HG02970 (cell line): ENCODE measurements at regions not wholly inside any gene's neighbourhood (a gene's known extent, or its start where the extent isn't known, plus 50 kb on each side); places are given as distances from the start of the nearest gene placed in this dataset.

ENCODE experiments used
- ATAC-seq: cut with Tn5 transposase; IDR thresholded peaks from one replicate; pipeline ENCODE4 v1.9.1; 2021; ENCODE audit warnings: mild to moderate bottlenecking, moderate library complexity, moderate number of reproducible peaks; ENCODE audit not compliant: unreplicated experiment, low FRiP score

DNA sequence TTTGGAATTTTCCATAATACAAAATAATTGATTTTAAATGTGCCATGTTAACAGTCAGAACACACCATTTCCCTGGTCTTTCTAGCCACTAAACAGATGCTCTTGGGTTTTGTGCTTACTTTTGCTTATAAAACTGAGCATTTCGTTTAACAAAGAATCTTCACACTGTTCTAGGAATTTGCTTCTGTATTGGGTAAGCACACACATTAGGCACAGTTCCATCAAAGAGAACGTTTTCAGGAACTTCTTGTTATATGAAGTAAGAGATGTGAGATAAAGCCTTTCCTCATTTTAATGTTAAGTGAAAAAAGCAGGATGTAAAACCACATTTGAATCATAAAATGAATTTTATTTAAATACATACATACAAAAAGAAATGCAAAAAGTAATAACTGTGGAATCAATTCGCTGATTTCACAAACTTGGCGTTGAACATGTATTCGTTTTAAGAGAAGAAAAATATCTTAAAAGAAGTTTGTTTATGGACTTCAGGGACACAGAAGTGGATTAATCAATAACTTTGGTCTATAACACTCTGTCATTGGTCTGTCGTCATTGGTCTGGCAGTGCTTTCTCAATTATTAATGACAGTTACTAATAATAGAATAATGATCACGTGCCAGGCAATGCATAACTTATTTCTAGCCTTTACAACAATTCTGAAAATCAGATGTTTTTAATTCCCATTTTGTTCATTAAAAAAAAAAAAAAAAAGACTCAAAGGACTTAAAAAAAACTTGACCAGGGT, 199.9 kb upstream of the PRDM1 start:
- no peak for ATAC-seq

DNA sequence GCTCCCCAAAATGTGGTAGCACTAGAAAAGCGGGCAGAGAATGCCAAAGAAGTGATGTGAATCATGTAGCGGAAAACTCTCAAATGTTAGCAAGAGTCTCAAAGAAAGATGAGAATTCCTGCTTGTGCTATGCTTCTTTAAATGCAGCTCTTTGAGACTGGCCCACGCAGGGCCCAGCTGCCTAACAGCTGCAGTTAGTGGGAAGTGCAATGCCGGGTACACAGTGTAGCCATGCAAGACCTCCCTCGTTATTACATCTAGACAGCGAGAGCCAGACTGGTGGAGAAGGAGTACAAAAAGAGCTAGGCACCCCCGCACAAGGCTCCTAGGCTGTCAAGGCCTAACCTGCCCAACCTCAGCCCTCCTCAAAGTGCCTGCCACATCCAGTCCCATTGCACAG, 201.7 kb upstream of the PRDM1 start:
- ATAC-seq: no peak

DNA sequence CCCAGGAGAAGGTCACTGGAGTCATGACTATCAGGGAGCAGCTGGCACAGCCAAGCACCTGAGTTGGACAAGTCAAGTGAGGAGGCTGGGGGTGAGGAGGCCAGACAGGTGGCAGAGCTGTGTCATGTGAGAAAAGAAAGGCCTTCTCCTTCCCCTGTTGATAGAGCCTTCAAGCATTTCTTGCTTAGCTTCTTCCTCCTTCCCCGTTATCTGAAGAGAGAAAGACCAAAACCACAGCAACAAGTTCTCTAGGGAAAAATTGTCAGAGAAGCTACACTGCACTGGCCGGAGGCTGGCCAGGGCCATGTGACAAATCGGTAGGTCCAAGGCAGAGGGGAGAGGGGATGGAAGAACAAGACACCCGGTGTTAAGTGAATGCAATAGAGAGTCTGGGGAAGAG, 202.1 kb upstream of the PRDM1 start:
- no peak for ATAC-seq

DNA sequence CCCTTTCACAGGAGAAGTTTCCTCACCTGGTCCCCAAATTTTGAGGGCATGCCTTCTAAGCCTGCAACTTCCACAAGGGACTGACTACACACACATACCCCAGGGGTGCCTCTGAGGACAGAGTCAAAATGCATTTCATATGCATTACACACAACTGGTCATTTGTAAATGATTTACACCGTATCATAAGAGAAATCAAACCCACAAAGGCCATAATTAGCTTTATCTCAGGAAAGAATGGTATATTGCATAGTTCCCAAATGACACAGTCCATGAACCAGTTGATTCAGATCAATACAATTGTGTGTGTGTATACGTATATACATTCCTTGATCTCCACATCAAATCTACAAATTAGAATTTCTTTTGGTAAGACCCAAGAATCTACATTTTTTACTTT, 203.3 kb upstream of the PRDM1 start:
- ATAC-seq: no peak

DNA sequence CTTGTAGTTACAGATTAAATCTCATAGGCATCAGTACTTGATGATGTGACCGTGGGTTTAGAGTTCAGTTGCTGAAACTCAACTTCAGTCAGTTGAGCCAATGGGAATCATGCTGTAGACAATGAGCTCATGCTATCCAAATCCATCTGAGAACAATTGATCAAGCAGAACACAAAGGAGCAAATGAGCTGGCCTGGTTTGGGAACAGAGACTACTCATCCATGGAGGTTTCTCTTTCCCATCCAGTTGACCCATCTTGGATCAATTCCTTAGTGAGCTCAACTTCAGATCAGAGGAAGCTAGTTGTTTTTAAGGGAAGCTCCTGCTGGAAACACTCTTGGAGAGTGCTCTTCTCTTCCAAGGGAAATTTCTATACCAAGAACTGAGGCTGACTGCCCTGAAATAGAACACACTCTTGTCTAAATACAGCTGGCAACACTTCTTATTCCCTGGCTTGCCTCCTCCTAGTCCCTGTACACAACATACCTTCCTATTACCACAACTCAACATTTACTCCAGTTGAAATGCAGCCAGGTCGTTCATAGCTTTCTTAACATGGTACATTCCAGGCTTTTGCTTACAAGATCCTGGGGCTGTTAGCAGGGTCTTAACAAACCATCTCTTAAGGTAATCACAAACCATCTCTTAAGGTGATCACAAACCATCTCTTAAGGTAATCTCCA, 203.9 kb upstream of the PRDM1 start:
- no peak for ATAC-seq

DNA sequence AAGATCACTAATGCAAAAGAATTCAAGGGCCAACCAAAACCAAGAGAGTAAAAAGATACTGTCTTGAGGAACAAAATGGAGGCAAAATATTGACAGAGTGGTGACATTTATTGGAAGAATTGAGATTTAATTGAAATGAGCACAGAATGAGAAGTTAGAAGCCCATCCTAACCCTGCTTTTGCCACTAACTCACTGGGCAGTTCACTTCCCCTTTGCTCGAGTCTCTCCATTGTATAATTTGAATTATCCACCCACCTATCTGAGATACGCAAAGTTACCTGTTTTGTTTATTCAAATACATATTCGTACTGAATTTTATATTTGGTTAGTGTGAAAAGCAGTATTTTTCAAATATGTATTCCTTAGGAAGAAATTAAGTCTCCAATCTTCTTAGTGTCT, 204.5 kb upstream of the PRDM1 start:
- ATAC-seq: no peak

DNA sequence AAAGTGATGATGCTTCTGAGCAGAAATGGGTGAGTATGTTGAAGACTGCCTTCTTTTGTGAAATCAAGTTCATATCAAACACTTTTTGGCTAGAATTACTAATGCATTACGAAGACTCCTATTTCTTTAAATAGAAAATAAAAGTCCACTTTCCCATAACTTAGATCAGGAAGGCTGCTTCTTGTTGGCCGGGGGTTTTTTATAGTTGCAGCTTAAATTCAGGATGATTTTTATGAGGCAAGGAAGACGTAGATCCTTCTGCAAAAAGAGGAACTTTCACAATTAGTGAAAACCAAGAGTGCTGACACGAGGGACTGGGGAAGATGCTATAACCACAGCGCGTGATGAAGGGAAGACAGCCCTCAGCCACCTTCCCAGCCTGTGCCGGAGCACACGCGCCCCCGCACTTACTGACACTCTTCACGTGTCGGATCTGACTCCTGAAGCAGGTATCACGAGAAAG, 206.1 kb upstream of the PRDM1 start:
- no peak for ATAC-seq

DNA sequence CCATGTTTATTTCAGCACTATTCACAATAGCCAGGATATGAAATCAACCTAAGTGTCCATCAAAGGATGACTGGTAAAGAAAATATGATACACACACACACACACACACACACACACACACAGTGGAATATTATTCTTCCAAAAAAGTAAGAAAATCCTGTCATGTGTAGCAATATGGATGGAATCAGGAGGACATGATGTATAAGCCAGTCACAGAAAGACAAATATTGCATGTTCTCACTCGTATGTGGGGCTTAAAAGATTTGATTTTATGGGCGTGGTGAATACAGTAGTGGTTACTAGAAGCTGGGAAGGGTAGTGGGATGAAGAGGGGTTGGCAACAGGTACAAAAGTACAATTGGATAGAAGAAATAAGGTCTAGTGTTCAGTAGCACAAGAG, 207.0 kb upstream of the PRDM1 start:
- no peak for ATAC-seq

DNA sequence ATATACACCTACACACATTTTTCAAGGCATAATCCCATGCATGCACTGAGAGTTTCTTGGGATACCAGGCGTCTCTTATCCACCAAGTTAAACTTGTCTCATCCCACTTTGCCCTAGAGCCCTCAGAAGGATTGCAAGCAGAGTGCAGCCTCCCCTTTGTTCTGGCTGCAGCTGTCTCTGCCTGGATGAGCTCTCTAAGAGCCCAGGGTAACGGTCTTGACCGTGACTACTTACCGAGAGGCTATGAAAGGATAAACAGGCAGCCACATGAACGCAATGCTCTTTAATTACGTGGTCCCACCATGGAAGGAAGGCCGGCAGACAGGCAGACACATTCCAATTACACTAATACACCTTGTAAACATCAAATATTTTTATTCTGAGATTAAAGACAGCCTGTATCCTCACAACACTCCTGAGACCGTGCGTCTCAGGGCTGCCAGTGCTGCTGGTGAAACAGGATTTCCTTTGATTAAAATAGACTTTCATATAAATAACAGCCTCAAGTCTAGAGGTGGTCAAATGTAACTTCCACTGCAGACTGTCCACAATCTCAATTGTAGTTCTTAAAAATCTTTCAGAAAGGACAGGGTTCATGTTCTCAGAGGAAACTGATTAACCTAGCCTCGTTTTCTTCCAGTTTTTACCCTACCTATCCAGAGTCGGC, 210.0 kb upstream of the PRDM1 start:
- no peak for ATAC-seq

DNA sequence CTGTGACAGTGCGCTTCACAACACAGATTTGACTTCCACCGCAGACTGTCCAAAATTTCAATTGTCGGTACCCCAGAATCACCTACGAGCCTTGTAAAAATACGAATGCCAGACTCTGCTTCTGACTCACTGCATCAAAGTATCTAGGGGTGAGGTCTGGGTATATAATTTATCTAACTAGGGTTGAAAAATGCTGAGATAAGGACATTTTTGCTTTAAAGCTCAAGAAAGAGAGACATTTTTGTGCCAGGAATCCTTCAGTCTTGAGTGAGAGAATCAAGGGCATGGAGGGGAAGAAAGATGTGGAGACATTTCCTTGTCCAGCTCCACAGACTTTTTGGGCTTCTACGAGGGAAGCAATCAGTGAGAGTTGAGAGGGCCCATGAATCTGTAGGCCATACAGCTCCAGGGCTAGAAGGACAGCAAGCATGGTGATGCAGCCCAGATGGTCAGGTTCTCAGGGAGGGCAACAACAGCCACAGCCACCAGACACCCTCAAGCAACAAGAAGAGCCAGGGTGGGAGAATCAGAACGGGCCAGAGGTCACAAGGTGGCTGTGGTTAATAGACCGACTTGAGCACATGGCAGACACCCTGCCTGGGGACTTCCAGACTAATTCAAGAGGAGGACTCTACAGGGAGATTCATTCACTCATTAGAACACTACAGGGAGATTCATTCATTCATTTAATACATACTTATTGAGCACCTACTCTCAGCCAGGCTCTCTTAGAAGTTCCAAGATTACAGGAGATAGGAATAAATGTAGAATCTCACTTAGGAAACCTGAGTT, 211.1 kb upstream of the PRDM1 start:
- no peak for ATAC-seq

DNA sequence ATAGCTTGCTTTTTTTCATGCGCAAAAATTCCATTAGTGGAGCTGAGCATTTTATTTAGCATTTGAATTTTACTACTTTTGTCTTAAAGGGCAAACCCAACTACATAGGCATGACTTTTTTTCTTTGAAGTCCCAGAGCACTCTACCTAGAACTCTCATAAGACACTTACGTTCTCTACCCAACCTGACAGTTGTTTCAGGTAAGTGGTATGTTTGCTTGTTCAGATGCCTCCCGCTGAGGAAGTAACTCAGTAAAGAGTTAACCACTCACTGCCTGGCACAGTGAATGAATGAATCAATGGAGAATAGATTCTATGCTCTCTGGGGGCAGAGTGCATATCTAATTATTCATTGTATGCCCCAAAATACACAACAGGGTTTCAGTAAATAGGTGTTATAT, 212.3 kb upstream of the PRDM1 start:
- no peak for ATAC-seq

DNA sequence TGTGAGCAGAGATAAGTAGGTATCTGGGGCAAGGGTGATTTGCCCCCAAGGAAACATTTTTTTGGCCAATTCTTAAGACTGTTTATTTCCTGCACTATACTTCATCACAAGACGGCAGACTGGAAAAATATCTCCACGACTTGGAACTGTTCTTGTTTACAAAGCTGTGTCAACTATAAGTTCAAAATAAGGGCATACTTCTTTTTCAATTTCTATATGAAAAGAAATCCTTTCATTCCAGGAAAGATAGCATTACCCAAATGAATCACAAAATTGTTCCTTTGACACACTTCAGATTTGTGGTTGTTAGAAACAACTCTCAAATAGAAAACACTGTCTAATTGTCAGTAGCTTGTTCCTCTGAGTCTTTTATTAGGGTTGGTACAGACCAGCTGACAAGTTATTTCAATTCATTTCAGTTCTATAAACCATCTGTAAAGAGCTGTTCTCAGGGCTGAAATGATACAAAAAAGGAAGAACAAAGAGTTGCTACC, 212.9 kb upstream of the PRDM1 start:
- no peak for ATAC-seq

DNA sequence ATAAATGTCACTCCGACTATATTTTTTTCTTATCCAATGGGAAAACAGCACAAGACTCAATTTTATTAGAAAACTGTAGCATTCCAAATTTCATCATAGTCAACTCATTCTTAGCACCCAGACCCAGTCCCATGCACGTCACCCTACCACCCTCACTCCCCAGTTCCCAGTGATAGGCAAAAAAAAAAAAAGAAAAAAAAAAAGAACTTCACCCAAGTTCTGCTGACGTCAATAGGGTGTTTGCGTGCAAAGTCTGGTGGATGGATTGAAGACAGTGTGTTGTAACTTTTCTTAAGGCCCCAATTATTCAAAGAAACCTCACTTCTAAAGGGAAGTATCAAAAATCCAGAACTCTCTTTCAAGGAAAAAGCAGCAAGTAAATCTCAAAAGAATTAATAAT, 213.9 kb upstream of the PRDM1 start:
- ATAC-seq: no peak

DNA sequence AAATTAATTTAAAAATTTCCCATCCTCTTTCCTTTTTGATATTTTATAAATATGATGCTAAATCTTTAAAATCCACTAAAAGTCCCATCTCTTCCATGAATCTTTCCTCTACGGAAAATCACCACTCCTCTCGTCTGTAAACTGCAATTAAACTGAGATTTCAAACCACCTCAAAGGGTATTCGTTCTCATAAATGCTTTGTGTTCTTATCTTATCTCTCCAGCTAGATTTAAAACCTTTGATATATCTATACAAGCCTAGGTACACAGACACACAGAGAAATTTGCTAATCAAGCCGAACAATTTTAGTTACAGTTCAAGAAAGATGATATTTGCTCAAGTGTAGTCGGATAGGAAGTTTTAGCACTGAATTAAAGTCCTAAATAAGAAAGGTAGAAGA, 214.6 kb upstream of the PRDM1 start:
- ATAC-seq: no peak

DNA sequence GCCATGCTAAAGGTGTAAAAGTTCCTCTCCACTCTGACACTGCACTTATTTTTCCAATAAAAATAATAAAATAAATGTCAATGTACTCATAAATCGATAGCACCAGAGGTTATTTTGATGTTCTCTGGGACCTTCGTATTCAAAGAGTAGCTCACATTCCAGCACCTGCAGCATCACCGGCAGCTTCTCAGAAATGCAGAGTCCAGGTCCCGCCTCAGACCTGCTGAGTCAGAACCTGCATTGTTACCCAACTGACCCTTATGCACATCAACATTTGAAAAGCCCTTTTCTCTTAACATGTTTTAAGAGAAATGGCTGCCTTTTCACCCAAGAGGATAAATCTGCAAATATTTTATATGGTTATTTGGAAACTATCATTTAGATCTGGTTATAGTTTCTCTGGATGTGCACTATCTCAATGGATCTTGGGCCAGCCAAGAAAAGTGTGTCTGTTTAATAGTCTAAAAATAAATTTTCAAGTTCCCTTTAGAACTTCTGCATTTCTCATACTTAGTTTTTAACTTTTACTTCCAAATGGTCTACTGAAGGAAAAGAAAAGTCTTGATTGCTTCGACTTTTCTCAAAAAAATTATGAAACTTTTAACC, 216.2 kb upstream of the PRDM1 start:
- no peak for ATAC-seq

DNA sequence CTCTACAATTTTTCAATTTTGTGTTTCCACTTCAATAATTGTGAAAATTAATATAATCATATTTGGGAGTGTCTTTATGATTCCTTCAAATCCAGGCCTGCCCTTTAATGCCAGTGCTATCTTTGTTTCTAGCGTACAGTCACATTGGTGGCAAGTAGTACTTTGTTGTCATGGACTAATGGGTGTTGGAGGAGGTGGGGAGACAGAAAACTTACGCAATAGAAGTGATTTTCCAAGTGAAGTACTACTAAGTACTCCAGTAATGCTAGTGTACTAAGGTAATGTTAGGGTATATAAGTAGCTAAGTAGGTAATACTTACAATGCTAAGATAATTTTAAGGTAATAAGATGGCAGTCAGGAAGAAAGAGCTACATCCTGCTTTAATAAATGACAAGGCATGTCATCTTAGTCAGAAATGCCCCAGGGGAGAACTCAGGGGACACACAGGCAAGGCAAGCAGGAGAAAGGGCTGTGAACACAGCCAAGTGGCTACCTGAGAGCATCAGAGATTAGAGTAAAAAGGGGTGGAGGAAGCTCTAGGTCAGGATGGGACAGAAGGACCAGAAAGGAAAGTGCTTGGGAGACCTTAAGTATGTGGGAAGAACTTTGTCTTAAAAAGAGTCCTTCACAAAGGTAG, 217.2 kb upstream of the PRDM1 start:
- ATAC-seq: no peak

DNA sequence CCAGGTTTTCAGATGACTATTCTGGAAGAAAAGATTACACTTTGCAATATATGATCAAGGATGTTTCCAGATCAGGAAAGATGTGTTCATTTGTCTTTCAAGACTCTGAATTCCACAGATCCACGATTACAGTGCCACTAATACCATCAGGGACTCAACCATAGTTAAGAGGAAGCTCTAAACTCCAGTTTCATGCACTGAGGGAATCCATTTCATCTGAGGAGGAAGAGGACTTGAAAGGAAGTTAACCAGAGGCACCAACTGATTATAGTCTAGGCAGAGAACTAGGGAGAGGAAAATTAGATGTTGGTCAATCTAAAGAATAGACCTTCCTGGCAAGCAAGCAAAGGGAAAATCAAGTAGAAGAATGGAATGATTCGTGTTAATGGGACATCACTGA, 218.3 kb upstream of the PRDM1 start:
- ATAC-seq: no peak

DNA sequence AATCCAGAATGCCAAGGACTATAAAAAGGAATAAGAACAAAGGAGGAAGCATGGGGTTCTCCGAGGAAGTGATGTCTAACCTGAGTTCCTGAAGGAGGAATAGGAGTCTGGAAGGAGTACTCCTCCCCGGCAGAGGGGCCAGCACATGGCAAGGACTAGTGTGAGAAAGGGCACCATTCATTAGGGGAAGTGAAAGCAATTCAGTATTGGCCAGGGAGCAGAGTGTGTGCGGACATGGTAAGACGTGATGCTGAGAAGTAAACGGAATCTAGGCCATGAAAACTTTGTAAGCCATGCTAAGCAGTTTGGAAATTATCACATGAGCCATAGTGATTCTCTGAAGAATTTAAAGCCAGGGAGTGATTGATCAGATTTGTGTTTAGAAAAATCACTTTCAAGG, 218.9 kb upstream of the PRDM1 start:
- no peak for ATAC-seq

DNA sequence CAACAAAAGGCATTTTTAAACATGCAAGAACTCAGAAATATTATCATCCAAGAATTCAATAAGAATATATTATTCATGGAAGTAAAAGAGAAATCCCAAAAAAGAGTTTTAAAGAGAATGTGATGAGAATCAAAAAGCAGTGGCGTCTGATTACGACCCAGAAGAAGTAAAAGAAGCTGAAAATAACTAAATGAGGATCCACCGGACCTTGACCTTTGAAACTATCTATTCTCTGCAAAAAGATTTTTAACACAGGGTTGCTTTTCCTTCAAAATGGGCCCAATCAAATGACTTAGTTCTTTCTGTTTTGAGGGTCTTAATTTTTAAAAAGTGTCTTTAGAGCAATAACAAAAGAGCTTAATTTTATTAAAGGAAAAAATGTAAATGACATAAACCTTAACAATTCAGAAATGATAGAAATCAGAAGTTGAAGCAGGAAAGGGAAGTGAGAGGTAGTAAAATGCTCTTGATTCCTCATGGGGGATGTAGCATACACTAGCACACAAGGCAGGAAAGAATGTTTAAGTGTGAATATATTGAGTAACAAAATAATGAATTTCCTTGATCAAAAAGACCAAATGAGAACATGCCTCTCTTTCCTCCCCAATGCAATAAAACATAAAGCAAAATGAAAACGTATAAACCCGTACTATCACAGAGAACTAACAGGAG, 223.1 kb upstream of the PRDM1 start:
- ATAC-seq: no peak
